ENCODE measurements at regions not wholly inside any gene's neighbourhood (a gene's known extent, or its start where the extent isn't known, plus 50 kb on each side); places are given as distances from the start of the nearest gene placed in this dataset.

GRCh38 chr12:89999699-90000505, 291.3 kb upstream of the ATP2B1 start:
- TF ChIP-seq POLR2AphosphoS5 (IDR thresholded peaks at IDR 0.05) = no peak
- no peak for TF ChIP-seq CTCF (IDR thresholded peaks at IDR 0.05; ENCODE audit: poor library complexity, severe bottlenecking)
- TF ChIP-seq SMC3 (conservative IDR thresholded peaks at IDR 0.05; ENCODE audit: poor library complexity) = no peak
- no peak for TF ChIP-seq EP300 (conservative IDR thresholded peaks at IDR 0.05; ENCODE audit: poor library complexity, severe bottlenecking)

Data from neural cell (in vitro differentiated cells).